ENCODE measurements at regions not wholly inside any gene's neighbourhood (a gene's known extent, or its start where the extent isn't known, plus 50 kb on each side); places are given as distances from the start of the nearest gene placed in this dataset.

- TF ChIP-seq CTCF (IDR thresholded peaks at IDR 0.05) (0 out of 2 replicates have a peak, but pooled peaks have one; percentile 7), ZFX (IDR thresholded peaks at IDR 0.05; ENCODE audit: borderline replicate concordance) (no peak)
Measured at GRCh38 chr1:80083892-80084291, 1077.4 kb upstream of the ADGRL4 start.
